K562 (cell line): ENCODE measurements at regions not wholly inside any gene's neighbourhood (a gene's known extent, or its start where the extent isn't known, plus 50 kb on each side); places are given as distances from the start of the nearest gene placed in this dataset.

Experiments used
- CTCF ChIP-seq, 3 experiments: IDR thresholded peaks in 2 of 3; conservative IDR thresholded peaks in 1 of 3; 2 replicates each; pipeline ENCODE4 v1.5.1; 2011 to 2012; ENCODE audit warnings: low read length in 3 of 3, mild to moderate bottlenecking in 3 of 3, control low read depth in 2 of 3, improper control_type of control experiment in 1 of 3, inconsistent platforms in 1 of 3, low read depth in 1 of 3, mixed read lengths in 1 of 3, moderate library complexity in 1 of 3; ENCODE audit not compliant: insufficient read depth in 2 of 3
- FOXM1 ChIP-seq, 2 experiments: fragments of 450-650 bp in 1 of 2; sonication (generic) in 1 of 2; formaldehyde crosslinking in 1 of 2; IDR thresholded peaks; 2 replicates each; pipeline versions ENCODE4 v1.6.1 to v1.9.0; 2017 to 2022; ENCODE audit warnings: low read depth in 2 of 2, mild to moderate bottlenecking in 2 of 2, missing genetic modification reagents in 1 of 2, moderate library complexity in 1 of 2
- POLR2A ChIP-seq: fragments of 450-650 bp; conservative IDR thresholded peaks from 2 replicates; pipeline ENCODE4 v1.6.1; 2016
- RFX5 ChIP-seq: IDR thresholded peaks from 2 replicates; pipeline ENCODE4 v1.6.1; 2011; ENCODE audit warnings: low read depth, mild to moderate bottlenecking, improper control_type of control experiment, low read length
- TAF1 ChIP-seq: IDR thresholded peaks from 2 replicates; pipeline ENCODE4 v1.6.1; 2011; ENCODE audit warnings: mild to moderate bottlenecking, low read length, moderate library complexity; ENCODE audit not compliant: insufficient read depth, control insufficient read depth, severe bottlenecking; ENCODE audit errors: extremely low read depth
- ZNF512 ChIP-seq: IDR thresholded peaks from 2 replicates; pipeline ENCODE4 v1.6.1; 2016; ENCODE audit warnings: missing genetic modification characterization, missing compliant biosample characterization

- TF ChIP-seq RFX5: no peak
- no peak for TF ChIP-seq ZNF512 (tag)
- no peak for TF ChIP-seq CTCF (IDR thresholded peaks at IDR 0.05 in 2 of 3, conservative IDR thresholded peaks at IDR 0.05 in 1 of 3; ENCODE audit: insufficient read depth in 2 of 3, low read depth in 1 of 3, low read length in 3 of 3)
- TF ChIP-seq TAF1: no peak
- no peak for TF ChIP-seq FOXM1 (IDR thresholded peaks at IDR 0.05; ENCODE audit: low read depth)
- TF ChIP-seq FOXM1 (CRISPR knock-in tag; IDR thresholded peaks at IDR 0.05; ENCODE audit: low read depth): no peak
- no peak for TF ChIP-seq POLR2A
These were observed 745.9 kb upstream of the ACVR2A start for GRCh38 chr2:147098940-147099339.
